ENCODE measurements at regions not wholly inside any gene's neighbourhood (a gene's known extent, or its start where the extent isn't known, plus 50 kb on each side); places are given as distances from the start of the nearest gene placed in this dataset.

- DNase-seq (ENCODE audit: low read depth, low spot score), result no peak
- no peak overlapping the region for H3K27ac ChIP-seq
These were observed 73.2 kb upstream of the SALL1 start for GRCh38 chr16:51224317-51224716.

- DNase-seq (ENCODE audit: low read depth, low spot score), result no peak
- no peak overlapping the region for H3K27ac ChIP-seq
These were observed 70.9 kb upstream of the SALL1 start for GRCh38 chr16:51222016-51222415.

- no peak for DNase-seq (ENCODE audit: low read depth, low spot score)
- H3K27ac ChIP-seq, result no peak overlapping the region
These were observed 60.1 kb upstream of the SALL1 start for GRCh38 chr16:51211148-51211547.

- H3K27ac ChIP-seq, result no peak overlapping the region
- DNase-seq (ENCODE audit: low read depth, low spot score), result no peak
These were observed 59.0 kb upstream of the SALL1 start for GRCh38 chr16:51210087-51210486.

- no peak overlapping the region for H3K27ac ChIP-seq
- no peak for DNase-seq (ENCODE audit: low read depth, low spot score)
These were observed 50.5 kb upstream of the SALL1 start for GRCh38 chr16:51201604-51202003.

Data from epithelial cell of prostate (primary cell).